Stomach (tissue), 8 donors: ENCODE measurements at regions not wholly inside any gene's neighbourhood (a gene's known extent, or its start where the extent isn't known, plus 50 kb on each side); places are given as distances from the start of the nearest gene placed in this dataset.

Experiments used
- DNase-seq, 2 donors: peaks; one replicate each; pipeline versions ENCODE4 v3.0.0 to v3.0.0-alpha.2; 2013 to 2019
- H3K27ac ChIP-seq, 5 donors: fragments of 200-600 bp in 4 of 5; sonication (generic) in 4 of 5; one replicate each; pipeline ENCODE4 v1.5.1; 2013 to 2019; ENCODE audit warnings: mild to moderate bottlenecking in 1 of 5, moderate library complexity in 1 of 5
- H3K27me3 ChIP-seq, 3 donors: fragments of 200-600 bp; sonication (generic); one replicate each; pipeline ENCODE4 v1.5.1; 2017 to 2019; ENCODE audit warnings: mixed run types in 1 of 3
- H3K36me3 ChIP-seq, 4 donors: fragments of 200-600 bp; sonication (generic); 1 replicate in 3 of 4; 2 replicates in 1 of 4; pipeline ENCODE4 v1.5.1; 2016 to 2019
- H3K4me1 ChIP-seq, 4 donors: fragments of 200-600 bp; sonication (generic); one replicate each; pipeline ENCODE4 v1.5.1; 2016 to 2019
- H3K4me3 ChIP-seq, 4 donors: fragments of 200-600 bp; sonication (generic) in 3 of 4; one replicate each; pipeline ENCODE4 v1.5.1; 2016 to 2019; ENCODE audit warnings: mild to moderate bottlenecking in 1 of 4
- H3K9me3 ChIP-seq, 4 donors: fragments of 200-600 bp; sonication (generic); one replicate each; pipeline ENCODE4 v1.5.1; 2016 to 2019
- EP300 ChIP-seq: sonication (generic); formaldehyde crosslinking; IDR thresholded peaks from one replicate; pipeline ENCODE4 v1.6.1; 2017; ENCODE audit warnings: antibody characterized with exemption
- POLR2A ChIP-seq, 4 donors: fragments of 450-650 bp; IDR thresholded peaks; one replicate each; pipeline ENCODE4 v1.6.1; 2016; ENCODE audit warnings: antibody characterized with exemption in 4 of 4, control low read depth in 2 of 4, mild to moderate bottlenecking in 1 of 4, moderate library complexity in 1 of 4
- POLR2AphosphoS5 ChIP-seq, 3 donors: sonication (generic); formaldehyde crosslinking; IDR thresholded peaks; one replicate each; pipeline ENCODE4 v1.6.1; 2016; ENCODE audit warnings: antibody characterized with exemption in 3 of 3
- WGBS, 5 donors: extraction: QIAGEN DNeasy Blood & Tissue Kit in 3 of 5; methylation state at CpG; one replicate each; pipeline versions ENCODE4 v1.1.5 to v1.1.7; 2013 to 2018; 5-methylcytosine and 5-hydroxymethylcytosine counted together
- intact Hi-C: fragments of 100-400 bp; cut with DNase I; formaldehyde crosslinking; loops from one replicate; pipeline ENCODE4 v1.15.1; 2023; ENCODE audit warnings: low total_unique reads
- TF ChIP-seq, protein P1 (sequence below), 7 experiments: fragments of 450-650 bp in 4 of 7; fragments of 200-600 bp in 3 of 7; sonication (generic) in 3 of 7; IDR thresholded peaks; one replicate each; pipeline ENCODE4 v1.5.1; 2016 to 2019; ENCODE audit warnings: antibody characterized with exemption in 7 of 7, control low read depth in 2 of 7, mild to moderate bottlenecking in 1 of 7
- donor health status: healthy with polysubstance abuse.
- donor health status: Bipolar disorder and iron deficiency.
- donor health status: healthy.

GRCh38 chr2:144944546-144945220 is 424.8 kb upstream of the ZEB2 start:
- TF ChIP-seq POLR2AphosphoS5 (IDR thresholded peaks at IDR 0.05) = no peak
- TF ChIP-seq EP300 = no peak
- TF ChIP-seq, protein P1, sequence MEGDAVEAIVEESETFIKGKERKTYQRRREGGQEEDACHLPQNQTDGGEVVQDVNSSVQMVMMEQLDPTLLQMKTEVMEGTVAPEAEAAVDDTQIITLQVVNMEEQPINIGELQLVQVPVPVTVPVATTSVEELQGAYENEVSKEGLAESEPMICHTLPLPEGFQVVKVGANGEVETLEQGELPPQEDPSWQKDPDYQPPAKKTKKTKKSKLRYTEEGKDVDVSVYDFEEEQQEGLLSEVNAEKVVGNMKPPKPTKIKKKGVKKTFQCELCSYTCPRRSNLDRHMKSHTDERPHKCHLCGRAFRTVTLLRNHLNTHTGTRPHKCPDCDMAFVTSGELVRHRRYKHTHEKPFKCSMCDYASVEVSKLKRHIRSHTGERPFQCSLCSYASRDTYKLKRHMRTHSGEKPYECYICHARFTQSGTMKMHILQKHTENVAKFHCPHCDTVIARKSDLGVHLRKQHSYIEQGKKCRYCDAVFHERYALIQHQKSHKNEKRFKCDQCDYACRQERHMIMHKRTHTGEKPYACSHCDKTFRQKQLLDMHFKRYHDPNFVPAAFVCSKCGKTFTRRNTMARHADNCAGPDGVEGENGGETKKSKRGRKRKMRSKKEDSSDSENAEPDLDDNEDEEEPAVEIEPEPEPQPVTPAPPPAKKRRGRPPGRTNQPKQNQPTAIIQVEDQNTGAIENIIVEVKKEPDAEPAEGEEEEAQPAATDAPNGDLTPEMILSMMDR (IDR thresholded peaks at IDR 0.05) = no peak
- TF ChIP-seq POLR2A (IDR thresholded peaks at IDR 0.05) = no peak
- no peaks in the 10 kb centered on the region for H3K9me3 ChIP-seq
- H3K27ac ChIP-seq = no peak overlapping the region
- no peak overlapping the region for H3K4me3 ChIP-seq
- intact Hi-C loops = no loop called here
- H3K36me3 ChIP-seq = no peaks in the 10 kb centered on the region
- no peaks in the 10 kb centered on the region for H3K27me3 ChIP-seq
- DNase-seq = no peak
- WGBS, 5 donors = 88 to 95% (median 93%) methylated on average over 5 of the region's 5 CpGs
- H3K4me1 ChIP-seq = peaks cover 0 to 19% (median 5%) of the 10 kb centered on the region in 4 donors

GRCh38 chr2:144943986-144944385 is 424.1 kb upstream of the ZEB2 start:
- peaks cover 0 to 20% (median 5%) of the 10 kb centered on the region in 4 donors for H3K4me1 ChIP-seq
- TF ChIP-seq EP300 = no peak
- no peak for TF ChIP-seq POLR2A (IDR thresholded peaks at IDR 0.05)
- TF ChIP-seq POLR2AphosphoS5 (IDR thresholded peaks at IDR 0.05) = no peak
- TF ChIP-seq, protein P1 (IDR thresholded peaks at IDR 0.05) = no peak
- intact Hi-C loops = no loop called here

GRCh38 chr2:144943293-144943941 is 423.5 kb upstream of the ZEB2 start:
- Histone ChIP-seq H3K36me3 (no peaks in the 10 kb centered on the region), H3K27me3 (no peaks in the 10 kb centered on the region), H3K4me1 (peaks cover 0 to 26% (median 8%) of the 10 kb centered on the region in 4 donors), H3K9me3 (no peaks in the 10 kb centered on the region), H3K27ac (no peak overlapping the region), H3K4me3 (no peak overlapping the region)
- TF ChIP-seq POLR2A (IDR thresholded peaks at IDR 0.05) (no peak), EP300 (no peak), POLR2AphosphoS5 (IDR thresholded peaks at IDR 0.05) (no peak)
- TF ChIP-seq, protein P1 (IDR thresholded peaks at IDR 0.05) = no peak
- WGBS, 5 donors = 68 to 82% (median 72%) methylated on average over 5 of the region's 5 CpGs
- no peak for DNase-seq
- intact Hi-C loops = no loop called here

More at GRCh38 chr2:144943986-144944385, 424.1 kb upstream of the ZEB2 start:
- Histone ChIP-seq H3K36me3 (no peaks in the 10 kb centered on the region), H3K27ac (no peak overlapping the region), H3K27me3 (no peaks in the 10 kb centered on the region), H3K9me3 (no peaks in the 10 kb centered on the region), H3K4me3 (no peak overlapping the region)
- WGBS, 5 donors = 58 to 72% (median 65%) methylated on average over 2 of the region's 2 CpGs
- DNase-seq = peak in 1 of 2 donors; percentile 18

DNA sequence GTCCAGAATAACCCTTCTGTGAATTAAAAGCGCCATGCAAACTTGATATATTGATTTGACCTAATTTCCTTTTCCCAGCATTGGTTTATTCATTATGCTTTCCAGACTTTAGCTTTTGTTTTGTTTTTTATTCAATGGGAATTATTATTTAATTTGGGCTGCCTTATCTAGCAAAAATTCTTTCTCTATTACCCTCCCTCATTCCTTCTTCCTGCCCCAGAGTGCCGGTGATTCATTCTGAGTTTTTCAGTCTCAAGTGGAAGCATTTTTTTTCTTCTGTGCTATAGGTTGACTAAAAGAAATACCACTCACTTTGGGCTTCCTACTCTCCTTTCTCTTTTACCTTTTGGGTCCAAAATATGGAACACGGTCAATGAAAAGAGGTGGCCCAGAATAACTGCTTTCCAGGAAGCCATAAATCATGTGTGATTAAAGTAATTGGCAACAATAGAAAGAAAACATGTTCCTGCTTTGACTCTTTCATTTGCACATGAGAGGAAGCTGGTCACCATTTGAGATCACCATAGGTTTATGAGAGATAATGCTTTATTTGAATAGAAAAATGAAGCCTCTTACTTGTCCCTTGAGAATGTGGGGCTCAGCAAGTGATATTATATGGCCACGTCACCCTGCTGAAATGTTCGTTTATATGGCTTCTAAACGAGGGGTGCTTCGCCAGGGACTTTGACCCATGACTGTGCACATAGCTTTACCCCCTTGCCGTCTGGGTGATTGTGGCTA is 422.8 kb upstream of the ZEB2 start:
- WGBS, 5 donors = 67 to 73% (median 71%) methylated on average over 8 of the region's 8 CpGs
- no peaks in the 10 kb centered on the region for H3K36me3 ChIP-seq
- intact Hi-C loops = no loop called here
- no peak overlapping the region for H3K27ac ChIP-seq
- H3K27me3 ChIP-seq = no peaks in the 10 kb centered on the region
- H3K4me3 ChIP-seq = no peak overlapping the region
- H3K9me3 ChIP-seq = no peaks in the 10 kb centered on the region
- peak in 1 of 2 donors; percentile 19 for DNase-seq
- H3K4me1 ChIP-seq = peaks cover 0 to 33% (median 15%) of the 10 kb centered on the region in 4 donors
- TF ChIP-seq, protein P1 (IDR thresholded peaks at IDR 0.05) = no peak
- TF ChIP-seq EP300 = no peak
- TF ChIP-seq POLR2A (IDR thresholded peaks at IDR 0.05) = no peak
- TF ChIP-seq POLR2AphosphoS5 (IDR thresholded peaks at IDR 0.05) = no peak
